Upper lobe of right lung (tissue), 1 donor: ENCODE measurements at regions not wholly inside any gene's neighbourhood (a gene's known extent, or its start where the extent isn't known, plus 50 kb on each side); places are given as distances from the start of the nearest gene placed in this dataset.

Source experiments
- ATAC-seq: fragments of 200-7000 bp; cut with Tn5 transposase; one replicate; pipeline ENCODE4 v1.9.1; 2020; ENCODE audit warnings: mild to moderate bottlenecking, moderate library complexity
- DNase-seq: peaks from one replicate; pipeline ENCODE4 v3.0.0-alpha.2; 2020
- H3K27ac ChIP-seq: fragments of 200-600 bp; one replicate; pipeline ENCODE4 v1.8.0; 2022
- H3K27me3 ChIP-seq: fragments of 200-600 bp; one replicate; pipeline ENCODE4 v1.8.0; 2022; ENCODE audit warnings: mild to moderate bottlenecking
- H3K36me3 ChIP-seq: fragments of 200-600 bp; one replicate; pipeline ENCODE4 v1.8.0; 2022
- H3K4me1 ChIP-seq: fragments of 200-600 bp; one replicate; pipeline ENCODE4 v1.8.0; 2022
- H3K4me3 ChIP-seq: fragments of 200-600 bp; one replicate; pipeline ENCODE4 v1.8.0; 2022; ENCODE audit warnings: mild to moderate bottlenecking
- H3K9me3 ChIP-seq: fragments of 200-600 bp; one replicate; pipeline ENCODE4 v1.8.0; 2022
- CTCF ChIP-seq: fragments of 200-600 bp; IDR thresholded peaks from one replicate; pipeline ENCODE4 v1.8.0; 2022; ENCODE audit warnings: antibody characterized with exemption
- intact Hi-C: fragments of 100-400 bp; cut with DNase I; formaldehyde crosslinking; loops from one replicate; pipeline ENCODE4 v1.11.0; 2022
- donor health status: DM: no; HTN: yes; CAD: no; lungs with severe emphysema.

GRCh38 chr1:95614197-95614596 is 380.2 kb downstream of the RWDD3 start:
- no peak overlapping the region for H3K4me3 ChIP-seq
- ATAC-seq = no peak

GRCh38 chr1:95615421-95615820 is 381.4 kb downstream of the RWDD3 start:
- ATAC-seq (no peak), DNase-seq (no peak)
- Histone ChIP-seq H3K4me3 (no peak overlapping the region), H3K27me3 (no peaks in the 10 kb centered on the region), H3K36me3 (no peaks in the 10 kb centered on the region), H3K4me1 (no peaks in the 10 kb centered on the region), H3K27ac (no peak overlapping the region), H3K9me3 (no peaks in the 10 kb centered on the region)
- TF ChIP-seq CTCF = no peak
- intact Hi-C loops = no loop called here

More at GRCh38 chr1:95614197-95614596, 380.2 kb downstream of the RWDD3 start:
- Histone ChIP-seq H3K9me3 (no peaks in the 10 kb centered on the region), H3K4me1 (no peaks in the 10 kb centered on the region), H3K27me3 (no peaks in the 10 kb centered on the region), H3K27ac (no peak overlapping the region), H3K36me3 (no peaks in the 10 kb centered on the region)
- DNase-seq = no peak
- no peak for TF ChIP-seq CTCF
- intact Hi-C loops = no loop called here

- ATAC-seq = no peak
- no peak overlapping the region for H3K4me3 ChIP-seq
- H3K27ac ChIP-seq = no peak overlapping the region
- no peak for TF ChIP-seq CTCF
- H3K9me3 ChIP-seq = no peaks in the 10 kb centered on the region
- no peaks in the 10 kb centered on the region for H3K4me1 ChIP-seq
- DNase-seq = no peak
- no peaks in the 10 kb centered on the region for H3K36me3 ChIP-seq
- intact Hi-C loops = no loop called here
- no peaks in the 10 kb centered on the region for H3K27me3 ChIP-seq
These were observed 386.1 kb downstream of the RWDD3 start for GRCh38 chr1:95620076-95620475.

GRCh38 chr1:95622609-95623008 is 388.6 kb downstream of the RWDD3 start:
- no peaks in the 10 kb centered on the region for H3K36me3 ChIP-seq
- H3K27me3 ChIP-seq = no peaks in the 10 kb centered on the region
- no peaks in the 10 kb centered on the region for H3K9me3 ChIP-seq
- no peak overlapping the region for H3K27ac ChIP-seq
- no peak for TF ChIP-seq CTCF
- no peak overlapping the region for H3K4me3 ChIP-seq
- intact Hi-C loops = no loop called here
- DNase-seq (no peak), ATAC-seq (no peak)
- no peaks in the 10 kb centered on the region for H3K4me1 ChIP-seq

GRCh38 chr1:95625224-95625623 is 391.2 kb downstream of the RWDD3 start:
- TF ChIP-seq CTCF = no peak
- Histone ChIP-seq H3K4me3 (no peak overlapping the region), H3K9me3 (no peaks in the 10 kb centered on the region), H3K36me3 (no peaks in the 10 kb centered on the region), H3K27me3 (no peaks in the 10 kb centered on the region), H3K27ac (no peak overlapping the region), H3K4me1 (no peaks in the 10 kb centered on the region)
- DNase-seq (no peak), ATAC-seq (no peak)
- intact Hi-C loops = no loop called here

- no peak overlapping the region for H3K27ac ChIP-seq
- intact Hi-C loops = no loop called here
These were observed 393.2 kb downstream of the RWDD3 start for GRCh38 chr1:95627244-95627643.

More at GRCh38 chr1:95627244-95627643, 393.2 kb downstream of the RWDD3 start:
- no peak for TF ChIP-seq CTCF
- H3K4me1 ChIP-seq = no peaks in the 10 kb centered on the region
- no peaks in the 10 kb centered on the region for H3K27me3 ChIP-seq
- no peak for DNase-seq
- no peak for ATAC-seq
- H3K36me3 ChIP-seq = no peaks in the 10 kb centered on the region
- H3K9me3 ChIP-seq = no peaks in the 10 kb centered on the region
- H3K4me3 ChIP-seq = no peak overlapping the region
